ENCODE measurements at regions not wholly inside any gene's neighbourhood (a gene's known extent, or its start where the extent isn't known, plus 50 kb on each side); places are given as distances from the start of the nearest gene placed in this dataset.
"Not testable (repeated sequence)": the region's sequence is repeated elsewhere in the genome, so short reads cannot be mapped to it uniquely, and the experiment has no call there.

DNA sequence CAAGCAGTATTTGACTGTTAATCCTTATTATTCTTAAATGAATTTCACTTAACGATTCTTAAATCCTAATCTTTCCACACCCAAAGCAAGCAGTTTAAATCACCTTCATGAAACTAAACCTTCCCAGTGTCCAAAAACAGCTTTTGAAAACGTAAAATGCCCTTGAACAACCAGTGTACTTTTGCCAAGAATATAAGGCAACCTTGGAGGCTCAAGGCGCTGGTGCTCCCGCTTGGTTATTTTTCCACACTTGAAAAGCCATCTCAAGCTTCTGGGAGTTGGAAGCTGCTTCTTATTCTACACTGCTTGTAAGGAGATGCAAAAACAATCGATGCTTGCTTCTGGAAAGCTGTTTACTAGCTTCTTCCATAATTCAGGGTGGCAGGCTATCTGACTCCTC, 625.7 kb downstream of the HTR1B start:
- DNase-seq: no peak

DNA sequence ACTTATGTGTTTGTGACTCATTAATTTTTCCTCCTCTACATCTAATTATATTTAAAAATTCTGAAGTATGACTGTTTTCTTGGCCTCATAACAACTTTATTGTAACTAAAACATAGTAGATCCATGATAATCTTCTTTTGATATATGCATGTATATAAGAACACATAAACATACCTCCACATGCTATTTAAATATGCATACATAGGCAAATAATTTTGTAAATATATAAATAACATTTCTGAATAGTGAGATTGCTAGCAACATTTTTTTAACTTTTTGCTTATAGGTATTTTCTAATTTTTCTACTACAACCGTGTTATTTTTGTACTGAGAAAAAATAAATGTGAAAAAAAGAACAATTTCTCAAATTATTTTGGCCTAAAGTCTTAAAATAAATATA, 627.6 kb downstream of the HTR1B start:
- no peak for DNase-seq

- no peak for DNase-seq
Observed at GRCh38 chr6:76835293-76835692, 628.0 kb downstream of the HTR1B start.

DNA sequence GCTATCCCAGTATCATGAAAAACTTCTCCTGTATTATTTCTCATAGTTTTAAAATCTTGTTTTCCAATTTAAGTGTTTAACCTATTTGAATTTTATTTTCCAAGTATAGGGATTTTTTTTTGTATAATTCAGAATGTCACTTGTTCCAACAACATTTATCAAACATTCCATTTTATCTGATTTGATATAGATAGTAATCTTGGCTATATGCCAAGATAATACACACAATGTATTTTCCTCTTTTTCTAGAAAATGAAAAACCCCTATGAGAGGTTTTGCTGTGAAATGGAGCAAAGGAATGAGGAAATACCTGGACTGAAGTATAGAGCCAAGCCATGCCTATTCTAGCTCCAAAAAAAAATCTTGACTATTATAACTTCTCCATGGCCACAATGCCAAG, 628.9 kb downstream of the HTR1B start:
- DNase-seq: no peak

DNA sequence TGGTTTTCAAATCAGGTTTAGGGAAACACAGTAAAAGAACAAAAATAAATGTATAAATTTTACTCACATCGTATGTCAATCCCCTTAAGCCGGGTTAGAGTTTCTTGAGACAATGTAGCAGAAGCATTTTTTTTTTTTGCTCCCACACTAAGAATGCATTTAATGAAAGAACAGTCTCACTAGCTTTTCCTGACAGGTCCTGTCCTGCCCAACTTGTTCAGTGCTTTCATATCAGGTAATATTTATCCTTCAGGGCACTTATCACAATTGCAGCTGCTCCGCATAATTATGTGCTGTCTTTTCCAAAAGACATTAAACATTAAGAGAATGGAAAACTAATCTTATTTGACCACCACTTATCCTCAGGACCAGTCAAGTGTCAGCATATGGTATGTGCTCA, 632.0 kb downstream of the HTR1B start:
- no peak for DNase-seq

GRCh38 chr6:76823578-76823977, 639.7 kb downstream of the HTR1B start:
- DNase-seq: not testable (repeated sequence)

- DNase-seq: no peak
Observed at GRCh38 chr6:76818451-76818850, 644.8 kb downstream of the HTR1B start.

DNA sequence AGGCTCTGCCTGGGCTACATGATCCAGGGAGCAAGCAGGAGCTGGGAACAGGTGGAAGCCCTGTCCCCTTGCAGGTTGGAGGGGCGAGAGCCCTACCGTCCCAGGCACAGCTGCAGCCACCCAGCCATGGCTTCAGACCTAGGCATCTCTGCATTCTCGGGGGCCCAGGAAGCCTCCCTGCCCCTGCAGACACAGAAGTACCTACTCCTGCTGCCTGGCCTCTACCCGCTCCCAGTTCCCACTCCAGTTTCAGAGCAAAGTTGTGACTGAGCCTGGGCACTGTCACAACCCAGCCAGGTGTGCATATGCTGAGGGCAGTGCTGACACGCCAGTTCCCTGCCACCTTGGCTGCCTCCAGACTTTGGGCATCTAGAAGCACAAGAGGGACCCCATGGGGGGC, 645.9 kb downstream of the HTR1B start:
- no peak for DNase-seq

- DNase-seq: no peak
Observed at GRCh38 chr6:76814496-76815458, 648.5 kb downstream of the HTR1B start.

DNA sequence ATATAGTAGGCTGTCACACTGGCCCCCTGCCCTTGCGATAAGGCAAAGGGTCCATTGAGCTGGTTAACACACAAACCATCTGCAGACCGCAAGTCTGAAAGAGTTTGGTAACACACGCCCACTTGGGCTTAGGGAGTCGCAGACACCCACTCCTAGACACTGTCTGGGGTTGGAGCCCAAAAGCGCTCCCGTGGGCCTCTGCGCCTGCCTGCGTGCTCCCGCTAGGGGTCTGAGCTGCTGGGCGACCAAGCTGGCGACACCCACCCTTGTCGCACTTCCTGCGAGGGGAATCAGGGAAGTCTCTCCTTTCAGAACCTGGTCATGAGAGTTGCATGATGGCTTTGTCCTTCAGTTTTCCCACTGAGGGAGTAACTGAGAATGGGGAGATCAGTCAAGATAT, 653.0 kb downstream of the HTR1B start:
- DNase-seq: no peak

DNA sequence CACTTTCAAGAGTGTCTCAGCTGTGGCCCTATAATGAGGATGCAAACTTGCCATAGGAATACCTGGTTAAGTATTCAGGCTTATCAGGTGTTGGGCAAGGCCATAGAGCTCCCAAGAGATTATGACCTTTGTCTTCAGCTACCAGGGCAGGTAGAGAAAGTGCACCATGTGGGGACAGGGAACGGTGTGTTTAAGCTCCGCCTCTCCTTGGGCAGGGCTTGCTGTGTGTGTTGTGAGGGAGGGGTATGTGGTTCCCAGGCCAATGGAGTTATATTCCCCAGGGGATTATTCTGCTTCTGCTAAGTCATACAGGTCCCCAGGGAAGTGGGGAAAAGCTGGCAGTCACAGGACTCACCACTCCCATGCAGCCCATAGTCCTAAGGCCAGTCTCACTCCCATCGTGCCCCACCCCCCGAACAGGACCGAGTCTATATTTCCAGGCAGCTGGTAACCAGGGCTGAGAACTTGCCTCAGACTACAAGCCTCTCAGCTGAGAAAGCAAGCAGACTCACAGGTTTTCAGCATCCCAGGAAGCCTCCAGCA, 660.2 kb downstream of the HTR1B start:
- DNase-seq: no peak

DNA sequence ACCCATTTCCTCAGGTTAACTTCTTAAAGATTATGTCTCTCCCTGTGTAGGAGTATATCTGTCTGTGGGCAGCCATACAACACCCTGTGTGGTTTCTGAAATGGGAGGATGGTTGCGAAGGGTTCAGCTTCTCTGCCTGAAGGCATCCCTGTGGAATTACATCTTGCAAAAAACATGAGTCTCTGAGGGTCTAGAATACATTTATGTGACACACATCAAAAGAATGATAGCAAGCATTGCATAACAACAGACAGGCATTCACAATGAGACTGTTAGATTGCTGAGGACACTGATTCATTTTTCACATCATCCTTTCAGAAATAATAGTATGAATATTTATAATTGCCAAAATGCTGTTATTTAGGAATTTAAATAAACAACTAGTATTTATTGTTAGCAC, 670.9 kb downstream of the HTR1B start:
- no peak for DNase-seq

DNA sequence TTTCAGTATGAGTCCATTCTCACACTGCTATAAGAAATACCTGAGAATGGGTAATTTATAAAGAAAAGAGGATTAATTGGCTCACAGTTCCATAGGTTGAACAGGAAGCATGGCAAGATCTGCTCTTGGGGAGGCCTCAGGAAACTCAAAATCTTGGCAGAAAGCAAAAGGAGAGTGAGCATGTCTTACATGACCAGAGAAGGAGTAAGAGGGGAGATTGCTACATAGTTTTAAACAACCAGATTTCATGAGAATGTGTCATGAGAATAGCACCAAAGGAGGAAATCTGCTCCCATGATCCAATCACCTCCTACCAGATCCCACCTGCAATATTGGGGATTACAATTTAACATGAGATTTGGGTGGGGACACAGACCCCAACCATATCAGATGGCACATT, 672.4 kb downstream of the HTR1B start:
- DNase-seq: no peak

GRCh38 chr6:76790045-76790796, 673.1 kb downstream of the HTR1B start:
- DNase-seq: no peak

- no peak for DNase-seq
Observed at GRCh38 chr6:76789580-76789979, 673.7 kb downstream of the HTR1B start.

- no peak for DNase-seq
Observed at GRCh38 chr6:76788155-76788554, 675.1 kb downstream of the HTR1B start.

DNA sequence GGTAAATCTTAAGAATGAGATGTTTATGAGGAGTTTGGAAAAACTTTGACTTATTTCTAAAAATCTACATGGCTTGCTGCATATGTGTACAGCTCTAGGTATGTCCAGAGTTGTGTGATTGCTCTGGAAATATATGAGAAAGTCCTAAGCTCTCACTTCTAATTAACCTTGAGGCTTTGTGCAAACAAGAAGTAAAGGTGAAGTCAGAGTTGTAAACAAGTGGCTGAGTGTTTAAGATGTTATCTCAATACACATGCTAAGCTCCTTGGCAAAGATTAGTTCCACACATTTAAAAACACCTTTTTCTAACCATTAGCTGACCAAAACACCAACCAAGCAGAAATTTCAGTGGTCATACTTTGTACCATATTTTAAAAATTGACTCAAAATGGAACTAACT, 684.2 kb downstream of the HTR1B start:
- DNase-seq: no peak

GRCh38 chr6:76776876-76777275, 686.4 kb downstream of the HTR1B start:
- no peak for DNase-seq

DNA sequence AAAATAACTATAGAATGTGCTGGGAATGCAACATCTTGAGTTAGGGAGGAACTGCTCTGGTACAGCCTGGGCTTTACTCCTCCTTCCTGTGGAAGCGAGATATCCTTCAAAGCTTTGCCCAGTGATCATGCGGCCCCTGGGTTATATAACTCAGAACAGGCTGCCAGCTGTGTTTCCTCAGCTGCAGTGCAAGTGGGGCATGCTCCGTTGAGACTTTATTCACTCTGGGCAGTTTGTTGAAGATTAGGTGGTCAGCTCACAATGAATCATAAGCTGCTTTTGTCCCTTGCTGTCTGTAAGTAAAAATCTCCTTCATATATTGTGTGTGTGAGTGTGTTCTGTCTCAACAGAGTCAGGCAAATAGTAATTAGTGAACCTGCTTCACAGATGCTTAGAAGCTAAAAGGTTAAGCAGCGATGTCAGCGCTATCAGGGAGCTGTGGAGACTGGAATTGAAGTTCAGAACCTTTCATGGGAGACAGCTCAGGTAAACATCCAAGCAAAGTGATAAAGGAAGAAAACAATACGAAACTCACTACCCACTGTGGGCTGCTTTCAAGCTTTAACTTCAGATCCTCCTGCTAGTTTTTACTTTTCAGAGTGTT, 688.4 kb downstream of the HTR1B start:
- no peak for DNase-seq

DNA sequence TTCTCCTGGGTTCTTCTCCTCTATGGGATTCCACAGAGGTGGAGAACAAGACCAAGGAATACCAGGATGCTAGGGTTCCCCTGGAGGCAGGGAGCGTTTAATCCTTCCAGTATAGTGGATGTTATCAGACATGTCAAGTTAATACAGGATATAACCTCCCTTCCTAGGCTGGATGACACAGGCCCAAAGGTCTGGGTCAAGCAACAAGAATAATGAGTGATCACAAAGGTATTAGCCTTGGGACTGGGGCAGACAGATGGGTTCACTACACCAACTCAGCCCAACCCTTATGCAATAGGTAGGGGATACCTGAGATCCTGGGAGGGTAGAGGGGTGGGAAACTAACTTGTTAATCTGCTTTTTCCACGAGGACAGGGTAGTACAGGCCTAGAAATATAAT, 690.3 kb downstream of the HTR1B start:
- DNase-seq: no peak

GRCh38 chr6:76771059-76771634, 692.1 kb downstream of the HTR1B start:
- DNase-seq: no peak

- no peak for DNase-seq
Observed at GRCh38 chr6:76770281-76770680, 693.0 kb downstream of the HTR1B start.

GRCh38 chr6:76768556-76768955, 694.7 kb downstream of the HTR1B start:
- DNase-seq: no peak
